B cell (primary cell): ENCODE measurements at regions not wholly inside any gene's neighbourhood (a gene's known extent, or its start where the extent isn't known, plus 50 kb on each side); places are given as distances from the start of the nearest gene placed in this dataset.

Experiments
- ATAC-seq: fragments of 200-7000 bp; cut with Tn5 transposase; one replicate; pipeline ENCODE4 v1.10.0; 2021; ENCODE audit warnings: low read depth, mild to moderate bottlenecking, moderate number of reproducible peaks, moderate library complexity
- CTCF ChIA-PET: fragments of 350-600 bp; sonication (Branson Sonifier 250); formaldehyde crosslinking; loops from one replicate; lab custom pipeline; 2021; ENCODE audit warnings: antibody characterized with exemption, inconsistent platforms; lab: Charles Lee
- POLR2A ChIA-PET: fragments of 350-600 bp; sonication (Branson Sonifier 250); formaldehyde crosslinking; loops from one replicate; lab custom pipeline; 2021; ENCODE audit warnings: antibody characterized with exemption; lab: Charles Lee
- DNase-seq: peaks from one replicate; pipeline ENCODE4 v3.0.0; 2013
- H2AFZ ChIP-seq: 2 replicates; pipeline ENCODE4 v1.6.1; 2012; ENCODE audit warnings: mild to moderate bottlenecking, low read depth, low read length; ENCODE audit not compliant: insufficient read depth, poor library complexity, severe bottlenecking
- H3K27ac ChIP-seq, 2 donors: 1 replicate in 1 of 2; 2 replicates in 1 of 2; pipeline ENCODE4 v1.5.1; 2012 to 2013; ENCODE audit warnings: low read length in 2 of 2, mild to moderate bottlenecking in 2 of 2, moderate library complexity in 1 of 2
- H3K27me3 ChIP-seq, 4 experiments: fragments of 200-600 bp in 1 of 4; sonication (generic) in 1 of 4; replicated peaks in 1 of 4; 1 replicate in 2 of 4; 2 replicates in 2 of 4; pipeline versions ENCODE4 v1.6.1 to v1.7.0; 2013 to 2016; ENCODE audit warnings: low read length in 3 of 4, mild to moderate bottlenecking in 2 of 4, mixed read lengths in 1 of 4, moderate library complexity in 1 of 4; ENCODE audit not compliant: insufficient read depth in 4 of 4, control insufficient read depth in 3 of 4; ENCODE audit errors: control extremely low read depth in 1 of 4
- H3K36me3 ChIP-seq, 2 experiments: replicated peaks in 1 of 2; 1 replicate in 1 of 2; 2 replicates in 1 of 2; pipeline versions ENCODE4 v1.6.1 to v1.7.1; 2013; ENCODE audit warnings: low read length in 1 of 2; ENCODE audit not compliant: insufficient read depth in 2 of 2, control insufficient read depth in 1 of 2; ENCODE audit errors: control extremely low read depth in 1 of 2, extremely low read depth in 1 of 2
- H3K4me1 ChIP-seq, 2 donors: fragments of 200-600 bp in 1 of 2; sonication (generic) in 1 of 2; 1 replicate in 1 of 2; 2 replicates in 1 of 2; pipeline versions ENCODE4 v1.5.1 to v1.6.1; 2013 to 2017; ENCODE audit warnings: low read length in 2 of 2; ENCODE audit not compliant: control insufficient read depth in 2 of 2, insufficient read depth in 2 of 2
- H3K4me2 ChIP-seq: replicated peaks from 2 replicates; pipeline ENCODE3; 2012; ENCODE audit warnings: mild to moderate bottlenecking, low read depth, low read length; ENCODE audit not compliant: poor library complexity, severe bottlenecking
- H3K4me3 ChIP-seq, 5 experiments: fragments of 200-600 bp in 1 of 5; sonication (generic) in 1 of 5; 1 replicate in 3 of 5; 2 replicates in 2 of 5; pipeline versions ENCODE4 v1.5.1 to v1.7.0; 2011 to 2016; ENCODE audit warnings: low read length in 4 of 5, mild to moderate bottlenecking in 4 of 5, low read depth in 2 of 5, control low read depth in 1 of 5, moderate library complexity in 1 of 5; ENCODE audit not compliant: insufficient read depth in 1 of 5; ENCODE audit errors: control extremely low read depth in 1 of 5, extremely low read depth in 1 of 5
- H3K79me2 ChIP-seq: fragments of 200-600 bp; sonication (generic); one replicate; pipeline ENCODE4 v1.6.0; 2016; ENCODE audit warnings: low read length; ENCODE audit not compliant: control insufficient read depth, insufficient read depth
- H3K9ac ChIP-seq: fragments of 200-600 bp; sonication (generic); 2 replicates; pipeline ENCODE4 v1.6.1; 2017; ENCODE audit warnings: mild to moderate bottlenecking, low read length, moderate library complexity
- H3K9me3 ChIP-seq, 3 donors: one replicate each; pipeline versions ENCODE4 v1.6.1 to v1.7.1; 2013; ENCODE audit warnings: low read length in 2 of 3; ENCODE audit not compliant: control insufficient read depth in 2 of 3, insufficient read depth in 1 of 3; ENCODE audit errors: control extremely low read depth in 1 of 3
- H4K20me1 ChIP-seq: 2 replicates; pipeline ENCODE4 v1.6.0; 2012; ENCODE audit warnings: mild to moderate bottlenecking, low read length; ENCODE audit not compliant: insufficient read depth, control insufficient read depth, poor library complexity, severe bottlenecking
- H3K27ac Mint-ChIP-seq: one replicate; pipeline ENCODE4 v1.8.0; 2021; ENCODE audit warnings: mixed read lengths
- H3K27me3 Mint-ChIP-seq: one replicate; pipeline ENCODE4 v1.8.0; 2021; ENCODE audit warnings: mixed read lengths
- H3K4me1 Mint-ChIP-seq: one replicate; pipeline ENCODE4 v1.8.0; 2021; ENCODE audit warnings: mixed read lengths
- H3K4me3 Mint-ChIP-seq: one replicate; pipeline ENCODE4 v1.8.0; 2021; ENCODE audit warnings: mixed read lengths
- H3K9me3 Mint-ChIP-seq: one replicate; pipeline ENCODE4 v1.8.0; 2022; ENCODE audit warnings: mixed read lengths; ENCODE audit not compliant: insufficient read depth
- CTCF ChIP-seq: fragments of 200-600 bp; IDR thresholded peaks from one replicate; pipeline ENCODE4 v1.8.0; 2022; ENCODE audit warnings: antibody characterized with exemption, mild to moderate bottlenecking
- EZH2 ChIP-seq: IDR thresholded peaks from 2 replicates; pipeline ENCODE4 v1.6.1; 2012; ENCODE audit warnings: borderline replicate concordance, low read depth, mild to moderate bottlenecking, moderate library complexity, low read length; ENCODE audit not compliant: insufficient read depth, poor library complexity, severe bottlenecking
- WGBS: methylation state at CpG from one replicate; pipeline ENCODE4 v1.1.5; 2013; ENCODE audit warnings: missing lambda C conversion rate; ENCODE audit not compliant: insufficient coverage; 5-methylcytosine and 5-hydroxymethylcytosine counted together
- intact Hi-C: fragments of 100-400 bp; cut with micrococcal nuclease; formaldehyde crosslinking; loops from one replicate; pipeline ENCODE4 v1.10.0; 2022

- Mint-ChIP-seq H3K4me3 (no peak overlapping the region), H3K9me3 (peaks cover 2% of the 10 kb centered on the region), H3K27me3 (peaks cover 21% of the 10 kb centered on the region), H3K4me1 (no peaks in the 10 kb centered on the region), H3K27ac (no peak overlapping the region)
- no peak overlapping the region for H2AFZ ChIP-seq
- H4K20me1 ChIP-seq = no peaks in the 10 kb centered on the region
- ChIA-PET CTCF (no interaction called here), POLR2A (no interaction called here)
- no peak overlapping the region for H3K9ac ChIP-seq
- H3K9me3 ChIP-seq = no peaks in the 10 kb centered on the region
- intact Hi-C loops = no loop called here
- H3K36me3 ChIP-seq = no peaks in the 10 kb centered on the region
- no peak overlapping the region for H3K4me3 ChIP-seq
- no peak overlapping the region for H3K27ac ChIP-seq
- H3K79me2 ChIP-seq = no peaks in the 10 kb centered on the region
- H3K27me3 ChIP-seq = peaks cover 0 to 10% (median 1%) of the 10 kb centered on the region in 4 experiments
- DNase-seq (no peak), ATAC-seq (no peak)
- H3K4me2 ChIP-seq = no peak overlapping the region
- no peaks in the 10 kb centered on the region for H3K4me1 ChIP-seq
- 92% methylated on average over 5 of the region's 6 CpGs for WGBS
- TF ChIP-seq CTCF = no peak
- no peak for TF ChIP-seq EZH2
Observed at GRCh38 chr14:76639606-76640229, 121.5 kb upstream of the VASH1 start.

- ChIA-PET CTCF (no interaction called here), POLR2A (no interaction called here)
- Histone ChIP-seq H3K9ac (no peak overlapping the region), H4K20me1 (no peaks in the 10 kb centered on the region), H3K36me3 (no peaks in the 10 kb centered on the region), H2AFZ (no peak overlapping the region), H3K27ac (no peak overlapping the region), H3K27me3 (peaks cover 0 to 10% (median 2%) of the 10 kb centered on the region in 4 experiments), H3K4me1 (no peaks in the 10 kb centered on the region), H3K79me2 (no peaks in the 10 kb centered on the region), H3K4me2 (no peak overlapping the region), H3K4me3 (no peak overlapping the region), H3K9me3 (peaks cover 0 to 2% (median 0%) of the 10 kb centered on the region in 3 donors)
- peaks cover 2% of the 10 kb centered on the region for H3K9me3 Mint-ChIP-seq
- peaks cover 19% of the 10 kb centered on the region for H3K27me3 Mint-ChIP-seq
- DNase-seq (no peak), ATAC-seq (no peak)
- H3K27ac Mint-ChIP-seq = no peak overlapping the region
- no peaks in the 10 kb centered on the region for H3K4me1 Mint-ChIP-seq
- TF ChIP-seq CTCF (no peak), EZH2 (no peak)
- 100% methylated on average over 1 of the region's 1 CpG for WGBS
- intact Hi-C loops = no loop called here
- no peak overlapping the region for H3K4me3 Mint-ChIP-seq
Observed at GRCh38 chr14:76640923-76641395, 120.3 kb upstream of the VASH1 start.
